ENCODE measurements at regions not wholly inside any gene's neighbourhood (a gene's known extent, or its start where the extent isn't known, plus 50 kb on each side); places are given as distances from the start of the nearest gene placed in this dataset.

DNA sequence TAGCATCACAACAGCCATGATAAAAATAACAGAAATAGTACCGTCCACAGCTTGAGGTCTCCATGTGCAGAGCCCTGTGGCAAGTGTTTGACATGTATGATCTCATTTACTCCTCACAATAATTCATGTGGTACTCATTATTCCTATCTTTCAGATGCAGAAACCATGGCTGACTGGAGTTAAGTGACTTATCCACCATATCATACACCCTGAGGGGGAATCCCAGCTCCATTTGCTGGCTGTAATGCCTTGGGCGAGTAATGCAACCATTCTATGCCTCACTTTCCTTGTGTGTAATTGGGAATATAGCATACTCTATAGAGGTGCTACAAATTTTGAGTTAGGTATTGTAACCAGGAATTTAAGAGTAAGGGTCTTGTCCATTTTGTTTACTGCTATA, 347.0 kb upstream of the CLINT1 start:
- TF ChIP-seq, protein P1, sequence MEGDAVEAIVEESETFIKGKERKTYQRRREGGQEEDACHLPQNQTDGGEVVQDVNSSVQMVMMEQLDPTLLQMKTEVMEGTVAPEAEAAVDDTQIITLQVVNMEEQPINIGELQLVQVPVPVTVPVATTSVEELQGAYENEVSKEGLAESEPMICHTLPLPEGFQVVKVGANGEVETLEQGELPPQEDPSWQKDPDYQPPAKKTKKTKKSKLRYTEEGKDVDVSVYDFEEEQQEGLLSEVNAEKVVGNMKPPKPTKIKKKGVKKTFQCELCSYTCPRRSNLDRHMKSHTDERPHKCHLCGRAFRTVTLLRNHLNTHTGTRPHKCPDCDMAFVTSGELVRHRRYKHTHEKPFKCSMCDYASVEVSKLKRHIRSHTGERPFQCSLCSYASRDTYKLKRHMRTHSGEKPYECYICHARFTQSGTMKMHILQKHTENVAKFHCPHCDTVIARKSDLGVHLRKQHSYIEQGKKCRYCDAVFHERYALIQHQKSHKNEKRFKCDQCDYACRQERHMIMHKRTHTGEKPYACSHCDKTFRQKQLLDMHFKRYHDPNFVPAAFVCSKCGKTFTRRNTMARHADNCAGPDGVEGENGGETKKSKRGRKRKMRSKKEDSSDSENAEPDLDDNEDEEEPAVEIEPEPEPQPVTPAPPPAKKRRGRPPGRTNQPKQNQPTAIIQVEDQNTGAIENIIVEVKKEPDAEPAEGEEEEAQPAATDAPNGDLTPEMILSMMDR (conservative IDR thresholded peaks at IDR 0.05; ENCODE audit: low read length) = no peak
- TF ChIP-seq EZH2phosphoT487 (IDR thresholded peaks at IDR 0.05; ENCODE audit: borderline replicate concordance, low read depth, low read length) = no peak
